ENCODE measurements at regions not wholly inside any gene's neighbourhood (a gene's known extent, or its start where the extent isn't known, plus 50 kb on each side); places are given as distances from the start of the nearest gene placed in this dataset.

DNA sequence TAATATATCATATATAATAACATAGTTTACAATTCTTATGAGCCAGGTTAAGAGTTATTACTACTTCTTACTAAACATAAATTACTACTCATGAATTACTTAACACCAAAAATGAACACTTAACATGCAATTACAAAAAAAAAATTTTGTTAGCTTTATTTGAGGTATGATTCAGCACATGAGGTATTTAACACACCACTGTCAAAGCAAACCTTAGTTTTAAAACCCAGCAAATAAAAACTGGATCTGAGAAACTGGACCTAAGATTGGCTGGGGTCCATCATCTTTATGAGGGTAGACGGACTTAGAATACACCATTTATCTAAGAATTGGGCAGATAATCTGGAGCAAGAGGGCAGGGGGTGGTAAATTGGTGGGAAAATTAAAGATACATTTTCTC is 81.8 kb upstream of the CREB1 start:
- Histone ChIP-seq H3K4me1 (no peaks in the 10 kb centered on the region), H3K27ac (no peak overlapping the region), H3K4me3 (no peak overlapping the region), H3K9me3 (no peaks in the 10 kb centered on the region), H3K27me3 (no peaks in the 10 kb centered on the region), H3K36me3 (ENCODE audit: low read depth, missing control alignments) (no peaks in the 10 kb centered on the region)
- intact Hi-C loops (cut with DNase I; ENCODE audit: low total_unique reads): no loop called here
- no peak for TF ChIP-seq POLR2A (IDR thresholded peaks at IDR 0.05)
- no peak for TF ChIP-seq CTCF (IDR thresholded peaks at IDR 0.05)
- 28 to 48% methylated on average over 1 of the region's 1 CpG for WGBS, 2 donors
- DNase-seq: no peak

DNA sequence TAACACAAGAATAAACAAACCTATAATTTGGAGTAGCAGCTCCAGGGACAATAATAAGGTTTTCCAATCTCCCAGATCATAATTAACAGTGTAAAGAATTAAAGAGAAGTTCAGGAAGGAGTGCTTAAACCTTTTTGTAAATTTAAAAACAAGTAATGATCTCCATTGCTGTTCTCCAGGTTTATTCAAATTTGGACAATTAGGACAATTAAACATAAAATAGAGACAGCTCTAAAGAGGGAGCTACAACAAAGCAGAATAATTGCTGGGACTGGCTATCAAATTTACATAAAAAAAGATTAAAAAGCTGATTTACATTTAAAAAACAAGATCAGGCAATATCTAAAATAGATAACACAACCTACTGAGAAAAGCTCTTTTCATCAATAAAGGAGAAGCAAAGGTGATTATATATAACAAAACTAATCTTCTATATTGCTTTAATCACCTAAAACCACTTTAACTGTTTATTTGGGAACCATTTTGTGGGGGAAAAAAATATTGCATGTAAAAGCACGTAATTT is 80.1 kb upstream of the CREB1 start:
- Histone ChIP-seq H3K4me1 (no peaks in the 10 kb centered on the region), H3K27me3 (no peaks in the 10 kb centered on the region), H3K9me3 (no peaks in the 10 kb centered on the region), H3K36me3 (ENCODE audit: low read depth, missing control alignments) (no peaks in the 10 kb centered on the region), H3K27ac (no peak overlapping the region), H3K4me3 (no peak overlapping the region)
- WGBS, 2 donors: 89 to 92% methylated on average over 1 of the region's 1 CpG
- DNase-seq: no peak
- intact Hi-C loops (cut with DNase I; ENCODE audit: low total_unique reads): no loop called here
- no peak for TF ChIP-seq CTCF (IDR thresholded peaks at IDR 0.05)
- no peak for TF ChIP-seq POLR2A (IDR thresholded peaks at IDR 0.05)

GRCh38 chr2:207450186-207450585 is 79.6 kb upstream of the CREB1 start:
- H3K27ac ChIP-seq: no peak overlapping the region
- H3K4me1 ChIP-seq: no peaks in the 10 kb centered on the region
- no peaks in the 10 kb centered on the region for H3K27me3 ChIP-seq
- no peaks in the 10 kb centered on the region for H3K36me3 ChIP-seq (ENCODE audit: low read depth, missing control alignments)
- no peak overlapping the region for H3K4me3 ChIP-seq
- no peak for DNase-seq
- intact Hi-C loops (cut with DNase I; ENCODE audit: low total_unique reads): no loop called here
- TF ChIP-seq POLR2A (IDR thresholded peaks at IDR 0.05) (no peak), CTCF (IDR thresholded peaks at IDR 0.05) (no peak)
- no peaks in the 10 kb centered on the region for H3K9me3 ChIP-seq
- 59 to 73% methylated on average over 1 of the region's 1 CpG for WGBS, 2 donors

DNA sequence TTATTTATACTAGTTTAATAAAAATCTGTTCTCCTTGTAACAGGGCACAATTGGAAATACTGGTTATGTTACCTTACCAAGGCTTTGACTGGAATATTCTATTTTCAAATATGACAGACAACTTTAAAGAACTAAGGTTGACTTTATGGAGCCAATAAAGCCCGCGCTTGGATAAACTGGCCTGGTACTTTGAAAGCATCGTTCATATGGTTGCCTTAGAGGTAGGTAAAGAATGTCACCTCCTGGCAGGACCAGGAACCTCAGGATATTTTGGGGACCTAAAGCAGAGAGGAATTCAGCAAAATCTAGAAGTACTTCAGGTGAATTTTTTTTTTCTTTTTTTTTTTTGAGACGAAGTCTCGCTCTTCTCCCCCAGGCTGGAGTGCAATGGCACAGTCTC is 71.2 kb upstream of the CREB1 start:
- H3K4me3 ChIP-seq: no peak overlapping the region
- TF ChIP-seq CTCF (IDR thresholded peaks at IDR 0.05): no peak
- no peak for TF ChIP-seq POLR2A (IDR thresholded peaks at IDR 0.05)
- intact Hi-C loops (cut with DNase I; ENCODE audit: low total_unique reads): no loop called here
- H3K27ac ChIP-seq: no peak overlapping the region
- H3K4me1 ChIP-seq: no peaks in the 10 kb centered on the region
- no peak for DNase-seq
- H3K9me3 ChIP-seq: no peaks in the 10 kb centered on the region
- WGBS, 2 donors: 84 to 93% methylated on average over 5 of the region's 5 CpGs
- H3K36me3 ChIP-seq (ENCODE audit: low read depth, missing control alignments): no peaks in the 10 kb centered on the region
- H3K27me3 ChIP-seq: no peaks in the 10 kb centered on the region

- Histone ChIP-seq H3K36me3 (ENCODE audit: low read depth, missing control alignments) (no peaks in the 10 kb centered on the region), H3K4me1 (no peaks in the 10 kb centered on the region), H3K27ac (no peak overlapping the region), H3K4me3 (no peak overlapping the region), H3K27me3 (no peaks in the 10 kb centered on the region), H3K9me3 (no peaks in the 10 kb centered on the region)
- intact Hi-C loops (cut with DNase I; ENCODE audit: low total_unique reads): no loop called here
- DNase-seq: no peak
- WGBS, 2 donors: 72 to 74% methylated on average over 7 of the region's 7 CpGs
- TF ChIP-seq POLR2A (IDR thresholded peaks at IDR 0.05) (no peak), CTCF (IDR thresholded peaks at IDR 0.05) (no peak)
Observed at GRCh38 chr2:207459990-207460757, 69.6 kb upstream of the CREB1 start.
